Keratinocyte (primary cell): ENCODE measurements at regions not wholly inside any gene's neighbourhood (a gene's known extent, or its start where the extent isn't known, plus 50 kb on each side); places are given as distances from the start of the nearest gene placed in this dataset.

Source experiments
- DNase-seq: peaks from one replicate; pipeline ENCODE4 v3.0.0-alpha.2; 2011; ENCODE audit warnings: low read depth, missing footprints, low spot score
- FAIRE-seq: peaks from 2 replicates; lab custom pipeline; 2011; peaks lifted over from hg19 to GRCh38; lab: Jason Lieb, UNC
- H2AFZ ChIP-seq: 2 replicates; pipeline ENCODE4 v1.6.0; 2012; ENCODE audit warnings: low read length, control low read depth, inconsistent platforms; ENCODE audit not compliant: control insufficient read depth
- H3K27ac ChIP-seq: 2 replicates; pipeline ENCODE4 v1.5.1; 2011; ENCODE audit warnings: low read length; ENCODE audit not compliant: control insufficient read depth, insufficient read depth
- H3K27me3 ChIP-seq: 3 replicates; pipeline ENCODE4 v1.6.0; 2011; ENCODE audit warnings: low read length; ENCODE audit not compliant: control insufficient read depth, insufficient read depth; ENCODE audit errors: extremely low read depth
- H3K36me3 ChIP-seq, 2 experiments: 2 replicates in 1 of 2; 3 replicates in 1 of 2; pipeline ENCODE4 v1.5.1; 2011; ENCODE audit warnings: low read length in 2 of 2, mild to moderate bottlenecking in 1 of 2; ENCODE audit not compliant: control insufficient read depth in 2 of 2, insufficient read depth in 2 of 2; ENCODE audit errors: extremely low read depth in 1 of 2
- H3K4me1 ChIP-seq: 3 replicates; pipeline ENCODE4 v1.5.1; 2011; ENCODE audit warnings: low read length; ENCODE audit not compliant: control insufficient read depth, insufficient read depth; ENCODE audit errors: extremely low read depth
- H3K4me2 ChIP-seq: 3 replicates; pipeline ENCODE4 v1.6.0; 2011; ENCODE audit warnings: low read depth, low read length; ENCODE audit not compliant: control insufficient read depth, insufficient read depth; ENCODE audit errors: extremely low read depth
- H3K4me3 ChIP-seq, 3 experiments: fragments of 200-600 bp in 1 of 3; sonication (generic) in 1 of 3; 2 replicates in 2 of 3; 3 replicates in 1 of 3; pipeline ENCODE4 v1.5.1; 2011 to 2016; ENCODE audit warnings: low read length in 3 of 3, mild to moderate bottlenecking in 3 of 3, control low read depth in 2 of 3, inconsistent platforms in 1 of 3, low read depth in 1 of 3, mixed read lengths in 1 of 3, mixed run types in 1 of 3, moderate library complexity in 1 of 3; ENCODE audit not compliant: control insufficient read depth in 2 of 3, insufficient read depth in 2 of 3; ENCODE audit errors: extremely low read depth in 1 of 3
- H3K79me2 ChIP-seq: 2 replicates; pipeline ENCODE4 v1.6.0; 2012; ENCODE audit warnings: low read length; ENCODE audit not compliant: control insufficient read depth, insufficient read depth
- H3K9ac ChIP-seq: 3 replicates; pipeline ENCODE4 v1.6.0; 2011; ENCODE audit warnings: low read length; ENCODE audit not compliant: control insufficient read depth, insufficient read depth; ENCODE audit errors: extremely low read depth
- H3K9me1 ChIP-seq: 3 replicates; pipeline ENCODE4 v1.6.0; 2011; ENCODE audit warnings: low read length; ENCODE audit not compliant: control insufficient read depth, insufficient read depth; ENCODE audit errors: extremely low read depth
- H3K9me3 ChIP-seq: 2 replicates; pipeline ENCODE4 v1.5.1; 2012; ENCODE audit warnings: low read depth, low read length; ENCODE audit not compliant: control insufficient read depth
- H4K20me1 ChIP-seq: 3 replicates; pipeline ENCODE4 v1.6.0; 2011; ENCODE audit warnings: low read length; ENCODE audit not compliant: control insufficient read depth, insufficient read depth; ENCODE audit errors: extremely low read depth
- CTCF ChIP-seq, 3 experiments: IDR thresholded peaks in 1 of 3; conservative IDR thresholded peaks in 1 of 3; optimal IDR thresholded peaks in 1 of 3; 2 replicates in 2 of 3; 3 replicates in 1 of 3; pipeline versions ENCODE3 to v1.5.1; 2011; ENCODE audit warnings: low read length in 3 of 3, mild to moderate bottlenecking in 3 of 3, moderate library complexity in 2 of 3, control low read depth in 1 of 3, inconsistent platforms in 1 of 3; ENCODE audit not compliant: insufficient read depth in 2 of 3; ENCODE audit errors: extremely low read depth in 1 of 3
- EZH2 ChIP-seq: IDR thresholded peaks from one replicate; pipeline ENCODE4 v1.6.1; 2012; ENCODE audit warnings: inconsistent platforms, mild to moderate bottlenecking, low read length, moderate library complexity
- dilution Hi-C: fragments of 300-500 bp; cut with MboI; formaldehyde crosslinking; loops from one replicate; pipeline ENCODE4 v1.7.0; 2020; ENCODE audit warnings: low sequenced_read_pairs; ENCODE audit not compliant: extremely low pct_ligation_motif_present

GRCh38 chr3:21237638-21238037 is 513.4 kb downstream of the ZNF385D start:
- H3K79me2 ChIP-seq, result no peaks in the 10 kb centered on the region
- H3K36me3 ChIP-seq, result no peaks in the 10 kb centered on the region
- no peaks in the 10 kb centered on the region for H3K27me3 ChIP-seq
- no peak for TF ChIP-seq CTCF (optimal IDR thresholded peaks at IDR 0.05 in 1 of 3, IDR thresholded peaks at IDR 0.05 in 1 of 3, conservative IDR thresholded peaks at IDR 0.05 in 1 of 3; ENCODE audit: extremely low read depth in 1 of 3, insufficient read depth in 2 of 3, low read length in 3 of 3)
- no peak for TF ChIP-seq EZH2
- H3K4me1 ChIP-seq, result no peaks in the 10 kb centered on the region
- H4K20me1 ChIP-seq, result no peaks in the 10 kb centered on the region
- H3K9me1 ChIP-seq, result no peaks in the 10 kb centered on the region
- no peaks in the 10 kb centered on the region for H3K9me3 ChIP-seq
- H2AFZ ChIP-seq, result no peak overlapping the region
- H3K27ac ChIP-seq, result no peak overlapping the region
- H3K9ac ChIP-seq, result no peak overlapping the region
- DNase-seq, result no peak
- H3K4me3 ChIP-seq, result no peak overlapping the region
- dilution Hi-C loops, result no loop called here
- no peak for FAIRE-seq
- H3K4me2 ChIP-seq, result no peak overlapping the region

GRCh38 chr3:21235491-21235890 is 515.5 kb downstream of the ZNF385D start:
- Histone ChIP-seq H3K9me1 (no peaks in the 10 kb centered on the region), H3K9me3 (no peaks in the 10 kb centered on the region), H3K4me1 (no peaks in the 10 kb centered on the region), H4K20me1 (no peaks in the 10 kb centered on the region), H3K4me3 (no peak overlapping the region), H3K4me2 (no peak overlapping the region), H3K27ac (no peak overlapping the region), H3K79me2 (no peaks in the 10 kb centered on the region), H3K36me3 (no peaks in the 10 kb centered on the region), H3K27me3 (no peaks in the 10 kb centered on the region), H3K9ac (no peak overlapping the region), H2AFZ (no peak overlapping the region)
- dilution Hi-C loops, result no loop called here
- FAIRE-seq, result no peak
- no peak for DNase-seq
- TF ChIP-seq EZH2 (no peak), CTCF (optimal IDR thresholded peaks at IDR 0.05 in 1 of 3, IDR thresholded peaks at IDR 0.05 in 1 of 3, conservative IDR thresholded peaks at IDR 0.05 in 1 of 3; ENCODE audit: extremely low read depth in 1 of 3, insufficient read depth in 2 of 3, low read length in 3 of 3) (no peak)
